PC-9 (cell line): ENCODE measurements at regions not wholly inside any gene's neighbourhood (a gene's known extent, or its start where the extent isn't known, plus 50 kb on each side); places are given as distances from the start of the nearest gene placed in this dataset.

ENCODE experiments used
- CTCF ChIP-seq: fragments of 200-600 bp; sonication (generic); conservative IDR thresholded peaks from 2 replicates; pipeline ENCODE4 v1.6.1; 2017; ENCODE audit warnings: mixed run types, antibody characterized with exemption, mild to moderate bottlenecking, moderate library complexity
- EZH2 ChIP-seq: fragments of 200-600 bp; sonication (generic); IDR thresholded peaks from 2 replicates; pipeline ENCODE4 v1.8.0; 2017; ENCODE audit warnings: antibody characterized with exemption, low read depth

DNA sequence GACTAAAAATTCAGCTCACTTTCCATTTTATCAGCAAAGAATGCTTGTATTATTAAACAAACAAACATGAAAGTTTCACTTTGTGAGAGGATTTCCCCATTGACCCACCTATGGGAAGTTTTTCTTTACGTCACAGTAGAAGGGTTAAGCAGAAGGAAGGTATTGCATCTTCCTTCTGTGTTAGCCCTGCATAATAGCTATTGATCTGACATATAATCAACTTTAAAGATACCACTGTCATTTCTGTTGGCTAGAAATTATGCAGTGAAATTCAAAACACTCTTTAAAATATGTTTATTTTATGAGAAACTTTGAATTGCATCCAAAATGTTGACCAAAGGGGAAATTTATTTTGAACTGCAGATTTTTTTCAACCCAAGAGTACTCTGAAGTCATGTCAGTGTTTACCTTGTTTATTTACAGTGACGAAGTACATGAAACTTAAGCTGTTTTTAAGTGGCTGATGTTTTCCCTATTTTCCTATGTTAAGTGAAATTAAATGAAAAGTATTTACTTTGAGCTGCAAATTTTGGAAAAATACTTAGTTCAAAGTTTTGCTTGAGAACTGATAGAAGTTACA, 566.4 kb downstream of the ZEB2 start:
- TF ChIP-seq CTCF (no peak), EZH2 (no peak)
